Stimulated activated CD4-positive, alpha-beta T cell treated with anti-CD3 and anti-CD28 coated beads, Interleukin-4, amount 100 ng/mL, for 24 hours (primary cell): ENCODE measurements at regions not wholly inside any gene's neighbourhood (a gene's known extent, or its start where the extent isn't known, plus 50 kb on each side); places are given as distances from the start of the nearest gene placed in this dataset.

Source experiments
- DNase-seq: peaks from one replicate; pipeline ENCODE4 v3.0.0-alpha.2; 2020

- DNase-seq: no peak
Observed at GRCh38 chr3:127431066-127431465, 143.2 kb upstream of the PRR20G start.

- DNase-seq: no peak
Observed at GRCh38 chr3:127428344-127428997, 140.6 kb upstream of the PRR20G start.

- no peak for DNase-seq
Observed at GRCh38 chr3:127427666-127428065, 139.8 kb upstream of the PRR20G start.

- no peak for DNase-seq
Observed at GRCh38 chr3:127427156-127427555, 139.3 kb upstream of the PRR20G start.

GRCh38 chr3:127426444-127427153 lies 138.8 kb upstream of the PRR20G start:
- DNase-seq: no peak

- no peak for DNase-seq
Observed at GRCh38 chr3:127425505-127426443, 137.9 kb upstream of the PRR20G start.

- no peak for DNase-seq
Observed at GRCh38 chr3:127424766-127425504, 137.1 kb upstream of the PRR20G start.

GRCh38 chr3:127423856-127424765 lies 136.3 kb upstream of the PRR20G start:
- no peak for DNase-seq

- no peak for DNase-seq
Observed at GRCh38 chr3:127422663-127423375, 135.0 kb upstream of the PRR20G start.

- no peak for DNase-seq
Observed at GRCh38 chr3:127421943-127422662, 134.3 kb upstream of the PRR20G start.

GRCh38 chr3:127420829-127421228 lies 133.0 kb upstream of the PRR20G start:
- DNase-seq: no peak

- DNase-seq: no peak
Observed at GRCh38 chr3:127419641-127420553, 132.1 kb upstream of the PRR20G start.

- DNase-seq: no peak
Observed at GRCh38 chr3:127419182-127419581, 131.3 kb upstream of the PRR20G start.

GRCh38 chr3:127418560-127419147 lies 130.8 kb upstream of the PRR20G start:
- DNase-seq: no peak

GRCh38 chr3:127417709-127418559 lies 130.1 kb upstream of the PRR20G start:
- DNase-seq: no peak

- DNase-seq: no peak
Observed at GRCh38 chr3:127413871-127414270, 126.0 kb upstream of the PRR20G start.

GRCh38 chr3:127413318-127413673 lies 125.5 kb upstream of the PRR20G start:
- DNase-seq: no peak
